ENCODE measurements at regions not wholly inside any gene's neighbourhood (a gene's known extent, or its start where the extent isn't known, plus 50 kb on each side); places are given as distances from the start of the nearest gene placed in this dataset.
A peak's percentile ranks its signal among the peaks of the same experiment; 100 is the strongest.

DNA sequence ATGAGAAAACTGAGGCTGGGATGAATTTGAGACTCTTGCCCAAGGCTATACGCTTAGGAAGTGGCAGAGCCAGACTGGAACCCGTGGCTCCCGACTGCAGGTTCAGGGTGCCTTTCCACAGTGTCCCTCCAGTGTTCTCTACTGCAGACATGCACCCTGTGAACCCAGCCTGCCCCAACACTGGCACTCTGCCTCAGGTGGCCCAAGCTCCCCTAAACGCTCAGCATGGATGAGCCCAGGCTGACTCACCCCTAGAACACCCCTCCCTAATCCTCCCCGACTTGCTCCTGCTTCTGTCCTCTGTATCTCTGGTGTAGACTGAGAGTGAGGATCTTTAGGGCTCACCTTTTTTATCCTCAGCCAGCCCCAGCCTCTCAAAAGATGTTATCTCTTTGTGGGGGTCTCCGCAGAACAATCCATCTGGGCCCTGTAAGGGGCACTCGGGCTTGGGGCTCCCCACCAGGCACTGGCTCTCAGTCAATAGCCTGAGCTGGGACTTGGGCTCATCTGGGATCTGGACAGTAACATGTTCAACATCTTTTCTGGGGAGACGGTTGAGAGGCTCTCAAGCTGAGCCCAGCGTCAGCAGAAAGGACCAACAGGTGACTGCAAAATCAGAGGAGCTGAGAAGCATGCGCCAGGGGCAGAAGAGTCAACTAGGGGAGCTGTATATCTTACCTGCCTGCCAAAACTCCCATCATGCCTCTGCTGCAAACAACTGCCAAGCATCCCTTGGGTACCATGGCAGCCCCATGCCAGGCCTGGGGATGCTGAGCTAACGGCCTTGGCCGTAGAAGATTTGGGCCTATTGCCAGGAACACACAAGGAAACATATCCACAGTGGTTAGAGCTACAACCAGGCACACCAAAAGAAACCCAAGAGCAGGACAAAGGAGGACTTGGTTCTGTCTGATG lies 176.2 kb downstream of the BUD13 start:
- TF ChIP-seq, protein P1, sequence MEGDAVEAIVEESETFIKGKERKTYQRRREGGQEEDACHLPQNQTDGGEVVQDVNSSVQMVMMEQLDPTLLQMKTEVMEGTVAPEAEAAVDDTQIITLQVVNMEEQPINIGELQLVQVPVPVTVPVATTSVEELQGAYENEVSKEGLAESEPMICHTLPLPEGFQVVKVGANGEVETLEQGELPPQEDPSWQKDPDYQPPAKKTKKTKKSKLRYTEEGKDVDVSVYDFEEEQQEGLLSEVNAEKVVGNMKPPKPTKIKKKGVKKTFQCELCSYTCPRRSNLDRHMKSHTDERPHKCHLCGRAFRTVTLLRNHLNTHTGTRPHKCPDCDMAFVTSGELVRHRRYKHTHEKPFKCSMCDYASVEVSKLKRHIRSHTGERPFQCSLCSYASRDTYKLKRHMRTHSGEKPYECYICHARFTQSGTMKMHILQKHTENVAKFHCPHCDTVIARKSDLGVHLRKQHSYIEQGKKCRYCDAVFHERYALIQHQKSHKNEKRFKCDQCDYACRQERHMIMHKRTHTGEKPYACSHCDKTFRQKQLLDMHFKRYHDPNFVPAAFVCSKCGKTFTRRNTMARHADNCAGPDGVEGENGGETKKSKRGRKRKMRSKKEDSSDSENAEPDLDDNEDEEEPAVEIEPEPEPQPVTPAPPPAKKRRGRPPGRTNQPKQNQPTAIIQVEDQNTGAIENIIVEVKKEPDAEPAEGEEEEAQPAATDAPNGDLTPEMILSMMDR (IDR thresholded peaks at IDR 0.05): no peak
- no peak for TF ChIP-seq POLR2A (IDR thresholded peaks at IDR 0.05)

DNA sequence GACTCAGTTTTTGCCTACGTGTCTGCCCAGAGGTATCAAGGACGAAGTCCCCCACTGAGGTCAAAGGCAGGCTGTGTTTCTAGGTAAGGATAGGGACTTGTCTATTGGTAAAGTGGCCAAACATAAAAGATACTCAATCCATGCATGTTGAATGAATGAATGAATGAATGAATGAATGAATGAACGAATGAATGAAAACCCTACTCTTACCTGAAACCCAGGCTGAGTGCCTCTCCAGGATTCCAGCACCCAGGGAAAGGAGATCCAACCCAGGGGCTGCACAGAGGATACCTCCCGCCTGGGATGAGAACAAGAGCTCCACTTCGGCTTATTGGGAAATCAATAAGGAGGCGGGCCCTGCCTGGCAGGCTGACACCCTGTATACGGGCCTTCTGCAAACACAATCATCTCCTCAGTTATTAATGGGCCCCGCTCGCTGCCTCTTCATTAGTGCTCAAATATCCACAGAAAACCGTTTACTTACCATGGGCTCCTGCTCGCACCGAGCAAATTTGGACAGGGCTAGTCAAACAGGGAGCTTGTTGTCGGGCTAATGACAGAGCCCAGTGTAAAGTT lies 177.4 kb downstream of the BUD13 start:
- intact Hi-C loops (cut with DNase I): no loop called here
- no peaks in the 10 kb centered on the region for H3K4me1 ChIP-seq (replicated peaks in 1 of 2)
- H3K27me3 ChIP-seq: no peaks in the 10 kb centered on the region
- no peaks in the 10 kb centered on the region for H3K36me3 ChIP-seq (replicated peaks in 1 of 2)
- no peak for TF ChIP-seq POLR2A (IDR thresholded peaks at IDR 0.05)
- TF ChIP-seq, protein P1 (IDR thresholded peaks at IDR 0.05): no peak
- H3K9me3 ChIP-seq (replicated peaks in 1 of 3): no peaks in the 10 kb centered on the region
- 76 to 82% (median 78%) methylated on average over 11 to 13 of the region's 13 CpGs for WGBS, 4 donors
- H3K4me3 ChIP-seq: no peak overlapping the region
- DNase-seq: no peak
- no peak overlapping the region for H3K27ac ChIP-seq

More for the DNA sequence above, 176.2 kb downstream of the BUD13 start:
- no peak overlapping the region for H3K4me3 ChIP-seq
- H3K27ac ChIP-seq: no peak overlapping the region
- H3K27me3 ChIP-seq: no peaks in the 10 kb centered on the region
- no peaks in the 10 kb centered on the region for H3K36me3 ChIP-seq (replicated peaks in 1 of 2)
- intact Hi-C loops (cut with DNase I): no loop called here
- H3K9me3 ChIP-seq (replicated peaks in 1 of 3): no peaks in the 10 kb centered on the region
- peaks cover 0 to 4% of the 10 kb centered on the region in 2 donors for H3K4me1 ChIP-seq (replicated peaks in 1 of 2)
- 68 to 82% (median 69%) methylated on average over 12 of the region's 12 CpGs for WGBS, 4 donors
- no peak for DNase-seq

DNA sequence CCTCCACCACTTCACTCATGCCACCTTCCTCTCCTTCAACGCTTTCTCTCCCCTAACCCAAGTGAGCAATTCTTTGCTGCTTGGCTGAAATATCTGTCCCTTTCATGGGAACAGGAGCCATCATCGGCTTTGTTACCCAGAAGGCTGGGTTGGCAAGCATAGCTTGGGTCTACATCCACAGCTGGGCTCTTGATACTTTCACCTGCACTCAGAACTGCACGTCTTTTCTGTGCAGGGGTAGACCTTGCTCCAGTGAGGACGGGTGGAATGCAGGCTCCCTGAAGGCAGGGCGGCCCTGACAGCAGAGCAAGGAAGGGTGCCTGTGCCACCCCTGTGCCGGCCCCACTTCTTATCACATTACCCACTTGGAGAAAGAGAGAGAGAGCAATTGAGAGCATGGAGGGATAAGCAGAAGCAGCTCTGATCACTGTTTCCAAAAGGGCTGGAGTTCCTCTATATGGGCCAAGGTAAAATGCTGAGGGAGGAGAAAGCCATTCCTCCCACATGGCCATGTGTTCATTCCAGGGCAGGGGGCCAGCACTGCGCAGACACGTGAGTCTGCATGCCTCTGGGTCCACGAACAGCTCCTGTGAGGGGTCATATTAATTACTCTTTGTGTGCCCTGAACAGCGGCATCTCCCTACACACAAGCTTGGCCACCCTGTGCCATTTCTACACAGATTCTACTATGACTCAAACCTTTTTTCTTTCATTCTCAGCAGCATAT lies 181.8 kb downstream of the BUD13 start:
- intact Hi-C loops (cut with DNase I): no loop called here
- DNase-seq: peak in 4 of 7 donors; percentile 12 to 38 (median 22)

More for the DNA sequence above, 181.8 kb downstream of the BUD13 start:
- Histone ChIP-seq H3K4me1 (replicated peaks in 1 of 2) (no peaks in the 10 kb centered on the region), H3K36me3 (replicated peaks in 1 of 2) (no peaks in the 10 kb centered on the region), H3K27me3 (no peaks in the 10 kb centered on the region), H3K9me3 (replicated peaks in 1 of 3) (no peaks in the 10 kb centered on the region), H3K27ac (no peak overlapping the region), H3K4me3 (no peak overlapping the region)
- TF ChIP-seq, protein P1 (IDR thresholded peaks at IDR 0.05): no peak
- no peak for TF ChIP-seq POLR2A (IDR thresholded peaks at IDR 0.05)
- WGBS, 4 donors: 50 to 65% (median 60%) methylated on average over 8 to 10 of the region's 10 CpGs
